Upper lobe of left lung (tissue), 4 donors: ENCODE measurements at regions not wholly inside any gene's neighbourhood (a gene's known extent, or its start where the extent isn't known, plus 50 kb on each side); places are given as distances from the start of the nearest gene placed in this dataset.

Source experiments
- POLR2A ChIP-seq, 4 donors: fragments of 450-650 bp; IDR thresholded peaks; one replicate each; pipeline ENCODE4 v1.5.1; 2016 to 2017; ENCODE audit warnings: antibody characterized with exemption in 4 of 4, mild to moderate bottlenecking in 2 of 4
- POLR2AphosphoS5 ChIP-seq, 2 donors: sonication (generic); formaldehyde crosslinking; IDR thresholded peaks; one replicate each; pipeline ENCODE4 v1.5.1; 2017; ENCODE audit warnings: antibody characterized with exemption in 2 of 2
- TF ChIP-seq, protein P1 (sequence below), 6 experiments: fragments of 450-650 bp in 4 of 6; fragments of 200-600 bp in 2 of 6; sonication (generic) in 2 of 6; IDR thresholded peaks; one replicate each; pipeline ENCODE4 v1.5.1; 2016 to 2019; ENCODE audit warnings: antibody characterized with exemption in 6 of 6

DNA sequence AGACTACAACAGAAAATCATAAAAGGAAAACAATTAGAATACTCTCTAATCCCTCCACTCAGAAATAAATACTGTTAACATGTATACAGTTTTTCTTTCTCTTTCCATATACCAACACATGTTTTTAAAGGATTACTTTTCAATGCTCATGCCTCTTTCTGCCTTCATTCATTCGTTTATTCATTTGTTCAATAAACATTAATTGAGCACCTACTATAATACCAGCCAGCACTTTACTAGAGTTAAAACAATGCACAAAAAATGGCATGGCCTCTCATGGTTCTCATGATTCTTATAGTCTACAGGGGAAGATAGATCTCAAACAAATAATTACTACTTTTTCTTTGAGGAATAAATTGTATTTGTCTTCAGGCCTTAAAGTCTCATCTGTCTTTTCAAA, 70.3 kb upstream of the RIPOR2 start:
- TF ChIP-seq, protein P1, sequence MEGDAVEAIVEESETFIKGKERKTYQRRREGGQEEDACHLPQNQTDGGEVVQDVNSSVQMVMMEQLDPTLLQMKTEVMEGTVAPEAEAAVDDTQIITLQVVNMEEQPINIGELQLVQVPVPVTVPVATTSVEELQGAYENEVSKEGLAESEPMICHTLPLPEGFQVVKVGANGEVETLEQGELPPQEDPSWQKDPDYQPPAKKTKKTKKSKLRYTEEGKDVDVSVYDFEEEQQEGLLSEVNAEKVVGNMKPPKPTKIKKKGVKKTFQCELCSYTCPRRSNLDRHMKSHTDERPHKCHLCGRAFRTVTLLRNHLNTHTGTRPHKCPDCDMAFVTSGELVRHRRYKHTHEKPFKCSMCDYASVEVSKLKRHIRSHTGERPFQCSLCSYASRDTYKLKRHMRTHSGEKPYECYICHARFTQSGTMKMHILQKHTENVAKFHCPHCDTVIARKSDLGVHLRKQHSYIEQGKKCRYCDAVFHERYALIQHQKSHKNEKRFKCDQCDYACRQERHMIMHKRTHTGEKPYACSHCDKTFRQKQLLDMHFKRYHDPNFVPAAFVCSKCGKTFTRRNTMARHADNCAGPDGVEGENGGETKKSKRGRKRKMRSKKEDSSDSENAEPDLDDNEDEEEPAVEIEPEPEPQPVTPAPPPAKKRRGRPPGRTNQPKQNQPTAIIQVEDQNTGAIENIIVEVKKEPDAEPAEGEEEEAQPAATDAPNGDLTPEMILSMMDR (IDR thresholded peaks at IDR 0.05), result no peak
- TF ChIP-seq POLR2A (IDR thresholded peaks at IDR 0.05) (no peak), POLR2AphosphoS5 (IDR thresholded peaks at IDR 0.05) (no peak)
